ENCODE measurements at regions not wholly inside any gene's neighbourhood (a gene's known extent, or its start where the extent isn't known, plus 50 kb on each side); places are given as distances from the start of the nearest gene placed in this dataset.

GRCh38 chr2:238568455-238569440 lies 142.0 kb downstream of the ASB1 start:
- TF ChIP-seq CTCF (IDR thresholded peaks at IDR 0.05; ENCODE audit: insufficient read depth, low read length, missing control alignments), result no peak
- ChIA-PET POLR2A (no interaction called here), CTCF (no interaction called here)
- no peak for DNase-seq (ENCODE audit: low read depth, low spot score)
- H3K4me3 ChIP-seq (ENCODE audit: low read depth, low read length), result no peak overlapping the region

GRCh38 chr2:238569507-238570195 lies 142.9 kb downstream of the ASB1 start:
- no peak overlapping the region for H3K4me3 ChIP-seq (ENCODE audit: low read depth, low read length)
- ChIA-PET POLR2A (no interaction called here), CTCF (no interaction called here)
- no peak for TF ChIP-seq CTCF (IDR thresholded peaks at IDR 0.05; ENCODE audit: insufficient read depth, low read length, missing control alignments)
- DNase-seq (ENCODE audit: low read depth, low spot score), result no peak

GRCh38 chr2:238570391-238570790 lies 143.7 kb downstream of the ASB1 start:
- H3K4me3 ChIP-seq (ENCODE audit: low read depth, low read length), result no peak overlapping the region
- CTCF ChIA-PET, result interaction anchor here (1.3 kb wide), 1 partner anchor 26 kb away, joined by 4 read pairs; no protein-coding TSS in a partner anchor
- TF ChIP-seq CTCF (IDR thresholded peaks at IDR 0.05; ENCODE audit: insufficient read depth, low read length, missing control alignments), result no peak
- POLR2A ChIA-PET, result no interaction called here
- no peak for DNase-seq (ENCODE audit: low read depth, low spot score)

GRCh38 chr2:238570926-238571325 lies 144.2 kb downstream of the ASB1 start:
- ChIA-PET CTCF (interaction anchor here (1.3 kb wide), 1 partner anchor 25 kb away, joined by 4 read pairs; no protein-coding TSS in a partner anchor), POLR2A (no interaction called here)
- H3K4me3 ChIP-seq (ENCODE audit: low read depth, low read length), result no peak overlapping the region
- TF ChIP-seq CTCF (IDR thresholded peaks at IDR 0.05; ENCODE audit: insufficient read depth, low read length, missing control alignments), result no peak
- DNase-seq (ENCODE audit: low read depth, low spot score), result no peak

GRCh38 chr2:238571661-238572372 lies 145.1 kb downstream of the ASB1 start:
- DNase-seq (ENCODE audit: low read depth, low spot score), result no peak
- TF ChIP-seq CTCF (IDR thresholded peaks at IDR 0.05; ENCODE audit: insufficient read depth, low read length, missing control alignments), result no peak
- no peak overlapping the region for H3K4me3 ChIP-seq (ENCODE audit: low read depth, low read length)
- ChIA-PET CTCF (interaction anchor here (1.0 to 1.3 kb wide), 2 partner anchors 14 to 24 kb away, joined by 3 to 4 read pairs; no protein-coding TSS in a partner anchor), POLR2A (no interaction called here)
